ENCODE measurements at regions not wholly inside any gene's neighbourhood (a gene's known extent, or its start where the extent isn't known, plus 50 kb on each side); places are given as distances from the start of the nearest gene placed in this dataset.

DNA sequence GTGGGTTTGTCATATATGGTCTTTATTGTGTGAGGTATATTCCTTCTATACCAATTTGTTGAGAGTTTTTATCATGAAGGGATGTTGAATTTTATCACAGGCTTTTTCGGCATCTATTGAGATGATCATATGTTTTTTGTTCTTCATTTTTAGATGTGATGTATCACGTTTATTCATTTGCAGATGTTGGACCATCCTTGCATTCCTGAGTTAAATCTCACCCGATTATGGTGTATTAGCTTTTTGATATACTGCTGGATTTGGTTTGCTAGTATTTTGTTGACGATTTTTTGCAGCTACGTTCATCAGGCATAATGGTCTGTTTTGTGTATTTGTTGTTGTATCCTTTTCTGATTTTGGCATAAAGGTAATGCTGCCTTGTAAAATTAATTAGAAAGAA, 311.0 kb downstream of the PTEN start:
- TF ChIP-seq CTCF (optimal IDR thresholded peaks at IDR 0.05 in 1 of 3, IDR thresholded peaks at IDR 0.05 in 1 of 3, conservative IDR thresholded peaks at IDR 0.05 in 1 of 3; ENCODE audit: extremely low read depth in 1 of 3, insufficient read depth in 2 of 3, low read length in 3 of 3) = no peak
- no peak for TF ChIP-seq EZH2 (IDR thresholded peaks at IDR 0.05; ENCODE audit: low read length)
